ENCODE measurements at regions not wholly inside any gene's neighbourhood (a gene's known extent, or its start where the extent isn't known, plus 50 kb on each side); places are given as distances from the start of the nearest gene placed in this dataset.

- TF ChIP-seq CTCF (IDR thresholded peaks at IDR 0.05) (no peak), POLR2A (IDR thresholded peaks at IDR 0.05) (no peak)
These were observed 154.9 kb downstream of the ZNF608 start for GRCh38 chr5:124591583-124591982.

All from uterus (tissue), 2 donors.